ENCODE measurements at regions not wholly inside any gene's neighbourhood (a gene's known extent, or its start where the extent isn't known, plus 50 kb on each side); places are given as distances from the start of the nearest gene placed in this dataset.

DNA sequence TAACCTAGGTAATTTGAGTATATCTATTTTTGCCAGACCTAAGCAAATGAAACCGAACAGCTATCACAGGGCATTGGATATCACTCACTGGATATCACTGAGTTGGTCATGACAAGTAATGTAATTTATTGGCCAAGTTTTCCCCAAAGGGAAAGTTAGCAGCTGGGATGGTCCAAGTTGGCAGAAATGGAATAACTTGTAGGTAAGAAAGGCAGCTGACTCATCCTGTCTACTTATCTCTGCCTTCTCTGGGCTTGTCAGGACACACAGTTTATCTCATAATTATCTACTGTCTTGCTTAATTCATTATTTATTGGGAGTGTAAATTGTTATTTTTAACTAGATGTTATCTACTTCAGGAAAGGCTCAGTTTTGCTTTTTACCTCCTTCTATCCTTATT lies 502.0 kb upstream of the DPP6 start (continued):
- TF ChIP-seq, protein P1, sequence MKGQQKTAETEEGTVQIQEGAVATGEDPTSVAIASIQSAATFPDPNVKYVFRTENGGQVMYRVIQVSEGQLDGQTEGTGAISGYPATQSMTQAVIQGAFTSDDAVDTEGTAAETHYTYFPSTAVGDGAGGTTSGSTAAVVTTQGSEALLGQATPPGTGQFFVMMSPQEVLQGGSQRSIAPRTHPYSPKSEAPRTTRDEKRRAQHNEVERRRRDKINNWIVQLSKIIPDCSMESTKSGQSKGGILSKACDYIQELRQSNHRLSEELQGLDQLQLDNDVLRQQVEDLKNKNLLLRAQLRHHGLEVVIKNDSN (CRISPR knock-in tag; IDR thresholded peaks at IDR 0.05) = no peak
- TF ChIP-seq EMX1 (CRISPR knock-in tag; IDR thresholded peaks at IDR 0.05) (no peak), IRF2 (CRISPR knock-in tag; IDR thresholded peaks at IDR 0.05; ENCODE audit: borderline replicate concordance, low read depth) (no peak)
- TF ChIP-seq, protein P2, sequence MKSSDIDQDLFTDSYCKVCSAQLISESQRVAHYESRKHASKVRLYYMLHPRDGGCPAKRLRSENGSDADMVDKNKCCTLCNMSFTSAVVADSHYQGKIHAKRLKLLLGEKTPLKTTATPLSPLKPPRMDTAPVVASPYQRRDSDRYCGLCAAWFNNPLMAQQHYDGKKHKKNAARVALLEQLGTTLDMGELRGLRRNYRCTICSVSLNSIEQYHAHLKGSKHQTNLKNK (CRISPR knock-in tag; IDR thresholded peaks at IDR 0.05) = no peak
- TF ChIP-seq, protein P3, sequence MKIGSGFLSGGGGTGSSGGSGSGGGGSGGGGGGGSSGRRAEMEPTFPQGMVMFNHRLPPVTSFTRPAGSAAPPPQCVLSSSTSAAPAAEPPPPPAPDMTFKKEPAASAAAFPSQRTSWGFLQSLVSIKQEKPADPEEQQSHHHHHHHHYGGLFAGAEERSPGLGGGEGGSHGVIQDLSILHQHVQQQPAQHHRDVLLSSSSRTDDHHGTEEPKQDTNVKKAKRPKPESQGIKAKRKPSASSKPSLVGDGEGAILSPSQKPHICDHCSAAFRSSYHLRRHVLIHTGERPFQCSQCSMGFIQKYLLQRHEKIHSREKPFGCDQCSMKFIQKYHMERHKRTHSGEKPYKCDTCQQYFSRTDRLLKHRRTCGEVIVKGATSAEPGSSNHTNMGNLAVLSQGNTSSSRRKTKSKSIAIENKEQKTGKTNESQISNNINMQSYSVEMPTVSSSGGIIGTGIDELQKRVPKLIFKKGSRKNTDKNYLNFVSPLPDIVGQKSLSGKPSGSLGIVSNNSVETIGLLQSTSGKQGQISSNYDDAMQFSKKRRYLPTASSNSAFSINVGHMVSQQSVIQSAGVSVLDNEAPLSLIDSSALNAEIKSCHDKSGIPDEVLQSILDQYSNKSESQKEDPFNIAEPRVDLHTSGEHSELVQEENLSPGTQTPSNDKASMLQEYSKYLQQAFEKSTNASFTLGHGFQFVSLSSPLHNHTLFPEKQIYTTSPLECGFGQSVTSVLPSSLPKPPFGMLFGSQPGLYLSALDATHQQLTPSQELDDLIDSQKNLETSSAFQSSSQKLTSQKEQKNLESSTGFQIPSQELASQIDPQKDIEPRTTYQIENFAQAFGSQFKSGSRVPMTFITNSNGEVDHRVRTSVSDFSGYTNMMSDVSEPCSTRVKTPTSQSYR (CRISPR knock-in tag; IDR thresholded peaks at IDR 0.05) = no peak

DNA sequence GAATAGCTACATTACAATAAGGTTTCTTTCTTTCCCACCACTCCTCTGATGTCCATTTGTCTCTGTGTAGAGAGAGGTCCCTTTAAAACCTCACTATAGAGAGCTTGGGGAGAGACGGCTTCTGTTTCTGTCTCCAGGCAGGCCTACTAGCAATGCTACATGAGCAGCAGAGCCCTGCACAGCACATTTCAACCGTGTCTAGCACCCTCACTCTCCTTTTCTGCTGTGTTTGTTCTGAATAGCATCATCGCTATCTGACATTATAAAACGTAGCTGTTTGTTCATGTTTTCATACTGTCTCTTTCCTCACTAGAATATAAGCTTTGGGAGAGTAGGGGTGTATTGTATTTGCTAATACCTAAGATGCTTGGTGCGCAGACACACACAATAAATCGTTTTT lies 487.8 kb upstream of the DPP6 start:
- no peak for DNase-seq (ENCODE audit: low spot score)
- POLR2A ChIA-PET = no interaction called here
- TF ChIP-seq NFE2L1 (CRISPR knock-in tag; IDR thresholded peaks at IDR 0.05) = no peak
- TF ChIP-seq, protein P4, sequence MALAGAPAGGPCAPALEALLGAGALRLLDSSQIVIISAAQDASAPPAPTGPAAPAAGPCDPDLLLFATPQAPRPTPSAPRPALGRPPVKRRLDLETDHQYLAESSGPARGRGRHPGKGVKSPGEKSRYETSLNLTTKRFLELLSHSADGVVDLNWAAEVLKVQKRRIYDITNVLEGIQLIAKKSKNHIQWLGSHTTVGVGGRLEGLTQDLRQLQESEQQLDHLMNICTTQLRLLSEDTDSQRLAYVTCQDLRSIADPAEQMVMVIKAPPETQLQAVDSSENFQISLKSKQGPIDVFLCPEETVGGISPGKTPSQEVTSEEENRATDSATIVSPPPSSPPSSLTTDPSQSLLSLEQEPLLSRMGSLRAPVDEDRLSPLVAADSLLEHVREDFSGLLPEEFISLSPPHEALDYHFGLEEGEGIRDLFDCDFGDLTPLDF (CRISPR knock-in tag; IDR thresholded peaks at IDR 0.05) = no peak
- TF ChIP-seq, protein P5, sequence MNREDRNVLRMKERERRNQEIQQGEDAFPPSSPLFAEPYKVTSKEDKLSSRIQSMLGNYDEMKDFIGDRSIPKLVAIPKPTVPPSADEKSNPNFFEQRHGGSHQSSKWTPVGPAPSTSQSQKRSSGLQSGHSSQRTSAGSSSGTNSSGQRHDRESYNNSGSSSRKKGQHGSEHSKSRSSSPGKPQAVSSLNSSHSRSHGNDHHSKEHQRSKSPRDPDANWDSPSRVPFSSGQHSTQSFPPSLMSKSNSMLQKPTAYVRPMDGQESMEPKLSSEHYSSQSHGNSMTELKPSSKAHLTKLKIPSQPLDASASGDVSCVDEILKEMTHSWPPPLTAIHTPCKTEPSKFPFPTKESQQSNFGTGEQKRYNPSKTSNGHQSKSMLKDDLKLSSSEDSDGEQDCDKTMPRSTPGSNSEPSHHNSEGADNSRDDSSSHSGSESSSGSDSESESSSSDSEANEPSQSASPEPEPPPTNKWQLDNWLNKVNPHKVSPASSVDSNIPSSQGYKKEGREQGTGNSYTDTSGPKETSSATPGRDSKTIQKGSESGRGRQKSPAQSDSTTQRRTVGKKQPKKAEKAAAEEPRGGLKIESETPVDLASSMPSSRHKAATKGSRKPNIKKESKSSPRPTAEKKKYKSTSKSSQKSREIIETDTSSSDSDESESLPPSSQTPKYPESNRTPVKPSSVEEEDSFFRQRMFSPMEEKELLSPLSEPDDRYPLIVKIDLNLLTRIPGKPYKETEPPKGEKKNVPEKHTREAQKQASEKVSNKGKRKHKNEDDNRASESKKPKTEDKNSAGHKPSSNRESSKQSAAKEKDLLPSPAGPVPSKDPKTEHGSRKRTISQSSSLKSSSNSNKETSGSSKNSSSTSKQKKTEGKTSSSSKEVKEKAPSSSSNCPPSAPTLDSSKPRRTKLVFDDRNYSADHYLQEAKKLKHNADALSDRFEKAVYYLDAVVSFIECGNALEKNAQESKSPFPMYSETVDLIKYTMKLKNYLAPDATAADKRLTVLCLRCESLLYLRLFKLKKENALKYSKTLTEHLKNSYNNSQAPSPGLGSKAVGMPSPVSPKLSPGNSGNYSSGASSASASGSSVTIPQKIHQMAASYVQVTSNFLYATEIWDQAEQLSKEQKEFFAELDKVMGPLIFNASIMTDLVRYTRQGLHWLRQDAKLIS (CRISPR knock-in tag; IDR thresholded peaks at IDR 0.05; ENCODE audit: borderline replicate concordance) = no peak
- TF ChIP-seq ZNF263 (CRISPR knock-in tag; IDR thresholded peaks at IDR 0.05; ENCODE audit: low read depth) = no peak
- TF ChIP-seq CREB1 (CRISPR knock-in tag; IDR thresholded peaks at IDR 0.05) = no peak
- Mint-ChIP-seq H3K4me3 (no peak overlapping the region), H3K4me1 (no peaks in the 10 kb centered on the region), H3K9me3 (peaks cover 92% of the 10 kb centered on the region), H3K27me3 (ENCODE audit: low read depth) (peaks cover 12% of the 10 kb centered on the region), H3K36me3 (peaks cover 82% of the 10 kb centered on the region), H3K27ac (no peak overlapping the region)
- ATAC-seq = no peak
- CTCF ChIA-PET = no interaction called here

DNA sequence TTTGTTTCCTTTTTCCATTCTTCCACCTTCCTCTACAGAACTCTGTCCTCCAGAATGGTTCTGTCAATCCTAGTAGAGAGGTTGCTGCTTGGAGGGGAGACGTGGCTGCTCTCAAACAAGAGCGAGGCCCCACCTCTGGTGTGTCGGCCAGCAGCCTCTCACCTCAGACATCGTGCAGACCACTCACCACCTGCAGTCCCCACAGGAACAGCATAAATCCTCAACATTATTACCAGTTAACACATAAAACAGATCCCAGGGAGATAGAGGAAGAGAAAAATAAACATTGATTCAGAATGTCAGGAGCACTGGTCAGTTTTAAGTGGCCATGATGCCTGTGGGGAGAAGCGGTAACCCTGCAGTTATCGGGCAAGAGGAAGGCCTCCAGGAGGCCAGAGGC lies 485.9 kb upstream of the DPP6 start:
- POLR2A ChIA-PET = no interaction called here
- peaks cover 83% of the 10 kb centered on the region for H3K36me3 Mint-ChIP-seq
- peaks cover 93% of the 10 kb centered on the region for H3K9me3 Mint-ChIP-seq
- H3K27me3 Mint-ChIP-seq (ENCODE audit: low read depth) = peaks cover 15% of the 10 kb centered on the region; the same call in 1 of the 2 replicates
- no peak overlapping the region for H3K27ac Mint-ChIP-seq
- H3K4me3 Mint-ChIP-seq = no peak overlapping the region
- no peak for ATAC-seq
- DNase-seq (ENCODE audit: low spot score) = no peak
- no peaks in the 10 kb centered on the region for H3K4me1 Mint-ChIP-seq
- CTCF ChIA-PET = no interaction called here
- TF ChIP-seq ZNF416 (CRISPR knock-in tag; IDR thresholded peaks at IDR 0.05) (no peak), RELA (CRISPR knock-in tag; IDR thresholded peaks at IDR 0.05; ENCODE audit: borderline replicate concordance) (no peak), FOXJ3 (CRISPR knock-in tag; IDR thresholded peaks at IDR 0.05; ENCODE audit: borderline replicate concordance) (no peak), CBFB (CRISPR knock-in tag; IDR thresholded peaks at IDR 0.05; ENCODE audit: low read depth) (no peak), SOX15 (CRISPR knock-in tag; IDR thresholded peaks at IDR 0.05) (no peak), NR3C1 (CRISPR knock-in tag; conservative IDR thresholded peaks at IDR 0.05; ENCODE audit: low read depth) (no peak)
- TF ChIP-seq, protein P6, sequence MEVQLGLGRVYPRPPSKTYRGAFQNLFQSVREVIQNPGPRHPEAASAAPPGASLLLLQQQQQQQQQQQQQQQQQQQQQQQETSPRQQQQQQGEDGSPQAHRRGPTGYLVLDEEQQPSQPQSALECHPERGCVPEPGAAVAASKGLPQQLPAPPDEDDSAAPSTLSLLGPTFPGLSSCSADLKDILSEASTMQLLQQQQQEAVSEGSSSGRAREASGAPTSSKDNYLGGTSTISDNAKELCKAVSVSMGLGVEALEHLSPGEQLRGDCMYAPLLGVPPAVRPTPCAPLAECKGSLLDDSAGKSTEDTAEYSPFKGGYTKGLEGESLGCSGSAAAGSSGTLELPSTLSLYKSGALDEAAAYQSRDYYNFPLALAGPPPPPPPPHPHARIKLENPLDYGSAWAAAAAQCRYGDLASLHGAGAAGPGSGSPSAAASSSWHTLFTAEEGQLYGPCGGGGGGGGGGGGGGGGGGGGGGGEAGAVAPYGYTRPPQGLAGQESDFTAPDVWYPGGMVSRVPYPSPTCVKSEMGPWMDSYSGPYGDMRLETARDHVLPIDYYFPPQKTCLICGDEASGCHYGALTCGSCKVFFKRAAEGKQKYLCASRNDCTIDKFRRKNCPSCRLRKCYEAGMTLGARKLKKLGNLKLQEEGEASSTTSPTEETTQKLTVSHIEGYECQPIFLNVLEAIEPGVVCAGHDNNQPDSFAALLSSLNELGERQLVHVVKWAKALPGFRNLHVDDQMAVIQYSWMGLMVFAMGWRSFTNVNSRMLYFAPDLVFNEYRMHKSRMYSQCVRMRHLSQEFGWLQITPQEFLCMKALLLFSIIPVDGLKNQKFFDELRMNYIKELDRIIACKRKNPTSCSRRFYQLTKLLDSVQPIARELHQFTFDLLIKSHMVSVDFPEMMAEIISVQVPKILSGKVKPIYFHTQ (CRISPR knock-in tag; IDR thresholded peaks at IDR 0.05) = no peak
- TF ChIP-seq, protein P7, sequence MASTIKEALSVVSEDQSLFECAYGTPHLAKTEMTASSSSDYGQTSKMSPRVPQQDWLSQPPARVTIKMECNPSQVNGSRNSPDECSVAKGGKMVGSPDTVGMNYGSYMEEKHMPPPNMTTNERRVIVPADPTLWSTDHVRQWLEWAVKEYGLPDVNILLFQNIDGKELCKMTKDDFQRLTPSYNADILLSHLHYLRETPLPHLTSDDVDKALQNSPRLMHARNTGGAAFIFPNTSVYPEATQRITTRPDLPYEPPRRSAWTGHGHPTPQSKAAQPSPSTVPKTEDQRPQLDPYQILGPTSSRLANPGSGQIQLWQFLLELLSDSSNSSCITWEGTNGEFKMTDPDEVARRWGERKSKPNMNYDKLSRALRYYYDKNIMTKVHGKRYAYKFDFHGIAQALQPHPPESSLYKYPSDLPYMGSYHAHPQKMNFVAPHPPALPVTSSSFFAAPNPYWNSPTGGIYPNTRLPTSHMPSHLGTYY (CRISPR knock-in tag; IDR thresholded peaks at IDR 0.05) = no peak
- TF ChIP-seq, protein P8, sequence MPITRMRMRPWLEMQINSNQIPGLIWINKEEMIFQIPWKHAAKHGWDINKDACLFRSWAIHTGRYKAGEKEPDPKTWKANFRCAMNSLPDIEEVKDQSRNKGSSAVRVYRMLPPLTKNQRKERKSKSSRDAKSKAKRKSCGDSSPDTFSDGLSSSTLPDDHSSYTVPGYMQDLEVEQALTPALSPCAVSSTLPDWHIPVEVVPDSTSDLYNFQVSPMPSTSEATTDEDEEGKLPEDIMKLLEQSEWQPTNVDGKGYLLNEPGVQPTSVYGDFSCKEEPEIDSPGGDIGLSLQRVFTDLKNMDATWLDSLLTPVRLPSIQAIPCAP (CRISPR knock-in tag; IDR thresholded peaks at IDR 0.05) = no peak

All from WTC11 (cell line).